SK-N-SH treated with all-trans-retinoic acid at 6 μM for 48 hours (cell line): ENCODE measurements at regions not wholly inside any gene's neighbourhood (a gene's known extent, or its start where the extent isn't known, plus 50 kb on each side); places are given as distances from the start of the nearest gene placed in this dataset.

Experiments used
- ATAC-seq: fragments of 200-7000 bp; cut with Tn5 transposase; 3 replicates; pipeline ENCODE4 v1.9.1; 2020; ENCODE audit warnings: mild to moderate bottlenecking, moderate library complexity
- ARNTL ChIP-seq: fragments of 450-650 bp; formaldehyde crosslinking; IDR thresholded peaks from 2 replicates; pipeline ENCODE4 v1.5.0; 2020; ENCODE audit warnings: low read depth, mild to moderate bottlenecking, moderate library complexity, borderline replicate concordance
- BACH2 ChIP-seq: fragments of 250-450 bp; sonication (Bioruptor Pico); IDR thresholded peaks from 2 replicates; pipeline ENCODE4 v1.9.0; 2021; ENCODE audit warnings: mild to moderate bottlenecking, borderline replicate concordance
- CREB5 ChIP-seq: fragments of 250-450 bp; sonication (Bioruptor Pico); IDR thresholded peaks from 2 replicates; pipeline ENCODE4 v1.5.1; 2020; ENCODE audit warnings: low read depth, mild to moderate bottlenecking, moderate library complexity
- CSDC2 ChIP-seq: fragments of 250-450 bp; sonication (Bioruptor Pico); IDR thresholded peaks from 2 replicates; pipeline ENCODE4 v1.5.0; 2020; ENCODE audit warnings: mild to moderate bottlenecking, moderate library complexity
- CSRNP3 ChIP-seq: fragments of 250-450 bp; sonication (Bioruptor Pico); IDR thresholded peaks from 2 replicates; pipeline ENCODE4 v1.5.1; 2021; ENCODE audit warnings: mild to moderate bottlenecking, moderate library complexity
- ESRRG ChIP-seq: fragments of 250-450 bp; sonication (Bioruptor Pico); IDR thresholded peaks from 2 replicates; pipeline ENCODE4 v1.6.1; 2021; ENCODE audit warnings: mild to moderate bottlenecking
- GLIS3 ChIP-seq: fragments of 250-450 bp; sonication (Bioruptor Pico); IDR thresholded peaks from 2 replicates; pipeline ENCODE4 v1.5.0; 2020; ENCODE audit warnings: mild to moderate bottlenecking, moderate library complexity
- ISL1 ChIP-seq: fragments of 250-450 bp; sonication (Bioruptor Pico); IDR thresholded peaks from 2 replicates; pipeline ENCODE4 v2.1.2; 2022; ENCODE audit warnings: mild to moderate bottlenecking, moderate library complexity
- OSR1 ChIP-seq: fragments of 250-450 bp; sonication (Bioruptor Pico); IDR thresholded peaks from 2 replicates; pipeline ENCODE4 v1.8.0; 2022; ENCODE audit warnings: moderate library complexity, mild to moderate bottlenecking, inconsistent platforms
- PATZ1 ChIP-seq: fragments of 250-450 bp; sonication (Bioruptor Pico); IDR thresholded peaks from 2 replicates; pipeline ENCODE4 v1.8.0; 2020; ENCODE audit warnings: mild to moderate bottlenecking, moderate library complexity, borderline replicate concordance
- PPARA ChIP-seq: fragments of 250-450 bp; sonication (Bioruptor Pico); IDR thresholded peaks from 2 replicates; pipeline ENCODE4 v1.5.0; 2020; ENCODE audit warnings: mild to moderate bottlenecking, borderline replicate concordance
- SNAI2 ChIP-seq: fragments of 250-450 bp; sonication (Bioruptor Pico); IDR thresholded peaks from 2 replicates; pipeline ENCODE4 v1.5.0; 2020; ENCODE audit warnings: mild to moderate bottlenecking, moderate library complexity
- TCF4 ChIP-seq: fragments of 250-450 bp; sonication (Bioruptor Pico); IDR thresholded peaks from 2 replicates; pipeline ENCODE4 v1.8.0; 2021; ENCODE audit warnings: mild to moderate bottlenecking, moderate library complexity, borderline replicate concordance
- TOX ChIP-seq: fragments of 250-450 bp; sonication (Bioruptor Pico); IDR thresholded peaks from 2 replicates; pipeline ENCODE4 v1.8.0; 2021; ENCODE audit warnings: mild to moderate bottlenecking, moderate library complexity, borderline replicate concordance
- TSHZ2 ChIP-seq: fragments of 250-450 bp; sonication (Bioruptor Pico); IDR thresholded peaks from 2 replicates; pipeline ENCODE4 v1.5.0; 2020; ENCODE audit warnings: mild to moderate bottlenecking, moderate library complexity
- ZC3H10 ChIP-seq: fragments of 250-450 bp; sonication (Bioruptor Pico); IDR thresholded peaks from 2 replicates; pipeline ENCODE4 v1.5.1; 2021; ENCODE audit warnings: mild to moderate bottlenecking, moderate library complexity
- ZFP3 ChIP-seq: fragments of 250-450 bp; sonication (Bioruptor Pico); IDR thresholded peaks from 2 replicates; pipeline ENCODE4 v1.5.0; 2020; ENCODE audit warnings: mild to moderate bottlenecking, moderate library complexity
- ZFP30 ChIP-seq: fragments of 450-650 bp; formaldehyde crosslinking; IDR thresholded peaks from 2 replicates; pipeline ENCODE4 v1.5.0; 2022; ENCODE audit warnings: mild to moderate bottlenecking, moderate library complexity
- ZNF565 ChIP-seq: fragments of 450-650 bp; formaldehyde crosslinking; conservative IDR thresholded peaks from 2 replicates; pipeline ENCODE4 v1.5.0; 2020; ENCODE audit warnings: low read depth, mild to moderate bottlenecking, moderate library complexity
- ZNF70 ChIP-seq: fragments of 450-650 bp; formaldehyde crosslinking; IDR thresholded peaks from 2 replicates; pipeline ENCODE4 v1.5.0; 2020; ENCODE audit warnings: mild to moderate bottlenecking, moderate library complexity
- ZNF8 ChIP-seq: fragments of 450-650 bp; formaldehyde crosslinking; IDR thresholded peaks from 2 replicates; pipeline ENCODE4 v1.5.0; 2020; ENCODE audit warnings: mild to moderate bottlenecking, moderate library complexity
- TF ChIP-seq, protein P1 (sequence below): fragments of 250-450 bp; sonication (Bioruptor Pico); IDR thresholded peaks from 2 replicates; pipeline ENCODE4 v1.8.0; 2021; ENCODE audit warnings: low read depth, mild to moderate bottlenecking, moderate library complexity, borderline replicate concordance

DNA sequence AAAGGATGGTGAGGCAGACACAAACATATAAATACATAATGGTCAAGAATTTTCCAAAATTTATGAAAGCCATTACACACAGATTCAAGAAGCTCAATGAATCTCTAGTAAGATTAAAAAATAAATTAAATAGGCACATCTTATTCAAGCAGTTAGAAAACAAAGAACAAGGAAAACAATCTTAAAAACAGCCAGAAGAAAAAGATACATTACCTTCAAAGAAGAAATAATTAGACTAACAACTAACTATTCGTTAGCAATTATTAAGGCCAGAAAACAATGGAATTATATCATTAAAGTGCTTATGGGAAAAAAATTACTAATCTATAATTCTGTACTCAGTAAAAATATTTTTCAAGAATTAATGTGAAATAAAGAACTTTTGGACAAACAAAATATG is 593.1 kb downstream of the EBF1 start:
- no peak for ATAC-seq
- TF ChIP-seq ZFP30 (CRISPR knock-in tag), result no peak
- no peak for TF ChIP-seq ZFP3 (CRISPR knock-in tag)
- no peak for TF ChIP-seq ZC3H10
- TF ChIP-seq TSHZ2 (CRISPR knock-in tag), result no peak
- no peak for TF ChIP-seq CSRNP3 (CRISPR knock-in tag)
- TF ChIP-seq ZNF565 (CRISPR knock-in tag), result no peak
- TF ChIP-seq ZNF70 (CRISPR knock-in tag), result no peak
- TF ChIP-seq CREB5 (CRISPR knock-in tag), result no peak
- no peak for TF ChIP-seq BACH2 (CRISPR knock-in tag)
- no peak for TF ChIP-seq CSDC2 (CRISPR knock-in tag)
- no peak for TF ChIP-seq TOX (CRISPR knock-in tag)
- TF ChIP-seq PPARA (CRISPR knock-in tag), result no peak
- no peak for TF ChIP-seq ZNF8 (CRISPR knock-in tag)
- TF ChIP-seq PATZ1 (CRISPR knock-in tag), result no peak
- no peak for TF ChIP-seq OSR1 (CRISPR knock-in tag)
- no peak for TF ChIP-seq ARNTL (CRISPR knock-in tag)
- no peak for TF ChIP-seq GLIS3 (CRISPR knock-in tag)
- TF ChIP-seq ESRRG (CRISPR knock-in tag), result no peak
- no peak for TF ChIP-seq TCF4

DNA sequence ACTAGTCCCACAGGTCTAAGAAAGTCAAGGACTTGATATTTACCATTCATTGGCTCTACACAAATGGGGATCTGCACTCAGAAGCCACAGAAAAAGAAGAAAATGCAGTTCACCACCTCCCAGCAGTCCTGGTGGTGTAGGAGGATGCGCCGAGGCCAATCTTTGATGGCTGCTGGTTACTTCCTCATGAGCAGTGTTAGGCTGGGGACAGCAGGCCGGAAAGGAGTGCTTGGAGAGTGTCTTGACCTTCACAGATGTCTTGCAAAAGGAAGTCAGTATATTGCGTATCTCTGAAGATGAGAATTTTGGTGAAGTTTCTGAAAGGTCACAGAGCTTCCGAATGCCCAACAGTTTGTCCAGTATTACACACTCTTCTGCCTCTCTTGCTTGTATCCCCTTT is 597.0 kb downstream of the EBF1 start:
- TF ChIP-seq ISL1 (CRISPR knock-in tag) (no peak), CSRNP3 (CRISPR knock-in tag) (no peak), SNAI2 (CRISPR knock-in tag) (no peak), ESRRG (CRISPR knock-in tag) (no peak), PATZ1 (CRISPR knock-in tag) (no peak), ZNF8 (CRISPR knock-in tag) (no peak), PPARA (CRISPR knock-in tag) (no peak), ZNF70 (CRISPR knock-in tag) (no peak), BACH2 (CRISPR knock-in tag) (no peak)
- TF ChIP-seq, protein P1, sequence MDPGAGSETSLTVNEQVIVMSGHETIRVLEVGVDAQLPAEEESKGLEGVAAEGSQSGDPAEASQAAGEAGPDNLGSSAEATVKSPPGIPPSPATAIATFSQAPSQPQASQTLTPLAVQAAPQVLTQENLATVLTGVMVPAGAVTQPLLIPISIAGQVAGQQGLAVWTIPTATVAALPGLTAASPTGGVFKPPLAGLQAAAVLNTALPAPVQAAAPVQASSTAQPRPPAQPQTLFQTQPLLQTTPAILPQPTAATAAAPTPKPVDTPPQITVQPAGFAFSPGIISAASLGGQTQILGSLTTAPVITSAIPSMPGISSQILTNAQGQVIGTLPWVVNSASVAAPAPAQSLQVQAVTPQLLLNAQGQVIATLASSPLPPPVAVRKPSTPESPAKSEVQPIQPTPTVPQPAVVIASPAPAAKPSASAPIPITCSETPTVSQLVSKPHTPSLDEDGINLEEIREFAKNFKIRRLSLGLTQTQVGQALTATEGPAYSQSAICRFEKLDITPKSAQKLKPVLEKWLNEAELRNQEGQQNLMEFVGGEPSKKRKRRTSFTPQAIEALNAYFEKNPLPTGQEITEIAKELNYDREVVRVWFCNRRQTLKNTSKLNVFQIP (CRISPR knock-in tag), result no peak
- TF ChIP-seq, all 23 proteins: peak for 0
- no peak for ATAC-seq
